ENCODE measurements at regions not wholly inside any gene's neighbourhood (a gene's known extent, or its start where the extent isn't known, plus 50 kb on each side); places are given as distances from the start of the nearest gene placed in this dataset.

DNA sequence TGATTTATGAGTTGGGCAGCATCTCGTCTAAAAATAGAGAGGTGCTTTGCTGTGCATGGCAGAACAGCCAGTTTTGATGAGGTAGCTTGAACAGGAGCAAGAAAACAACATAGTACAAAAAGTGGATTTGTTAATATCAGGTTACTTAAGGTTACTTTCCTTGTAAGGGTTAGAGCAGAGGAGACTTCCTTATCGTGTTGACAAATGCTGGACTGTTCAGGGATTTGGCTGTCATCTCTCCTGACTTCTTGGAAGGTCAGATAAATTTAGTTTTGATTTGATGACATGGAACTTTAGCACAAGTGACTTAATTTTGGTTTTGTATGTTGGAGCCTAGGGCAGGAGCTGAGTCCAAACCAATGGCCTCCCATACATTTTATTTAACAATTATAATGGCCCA lies 163.9 kb upstream of the ELAC2 start:
- Histone ChIP-seq H2AFZ (ENCODE audit: low read length) (no peak overlapping the region), H3K9ac (ENCODE audit: extremely low read depth, insufficient read length, low read length) (no peak overlapping the region), H2BK15ac (ENCODE audit: low read depth, low read length) (no peak overlapping the region), H3K23me2 (ENCODE audit: insufficient read length, low read depth, low read length, poor library complexity, severe bottlenecking) (no peaks in the 10 kb centered on the region), H3K79me1 (ENCODE audit: insufficient read depth, low read depth, low read length, poor library complexity, severe bottlenecking) (no peaks in the 10 kb centered on the region), H2BK120ac (ENCODE audit: low read depth, low read length, poor library complexity, severe bottlenecking) (no peak overlapping the region), H3K9me3 (ENCODE audit: control insufficient read depth, low read depth, low read length) (no peaks in the 10 kb centered on the region), H3K27ac (ENCODE audit: insufficient read length, low read depth, low read length) (no peak overlapping the region), H4K5ac (ENCODE audit: insufficient read length, low read depth, low read length) (no peak overlapping the region), H2BK5ac (ENCODE audit: insufficient read length, low read length) (no peak overlapping the region), H3T11ph (ENCODE audit: low read length) (no peak overlapping the region), H2BK20ac (ENCODE audit: low read depth, low read length, poor library complexity, severe bottlenecking) (no peak overlapping the region), H4K8ac (replicated peaks; ENCODE audit: insufficient read length, low read depth, low read length) (no peak overlapping the region), H3K79me2 (ENCODE audit: insufficient read depth, low read length) (no peaks in the 10 kb centered on the region), H4K20me1 (ENCODE audit: control insufficient read depth, insufficient read depth, insufficient read length) (no peaks in the 10 kb centered on the region), H3K23ac (ENCODE audit: insufficient read length, low read depth, low read length) (no peak overlapping the region), H3K14ac (ENCODE audit: insufficient read depth, low read length) (no peak overlapping the region), H3K4me1 (ENCODE audit: insufficient read depth, low read length) (no peaks in the 10 kb centered on the region), H3K4ac (ENCODE audit: low read depth, low read length) (no peak overlapping the region), H2BK12ac (ENCODE audit: insufficient read length, low read depth, low read length) (no peak overlapping the region), H3K4me2 (ENCODE audit: insufficient read depth, insufficient read length, low read length) (no peak overlapping the region), H4K91ac (ENCODE audit: insufficient read length, low read depth, low read length) (no peak overlapping the region), H3K27me3 (ENCODE audit: insufficient read depth, low read length) (no peaks in the 10 kb centered on the region), H2AK5ac (ENCODE audit: insufficient read length, low read length) (no peak overlapping the region), H3K56ac (ENCODE audit: insufficient read length, low read depth, low read length) (no peak overlapping the region), H3K18ac (ENCODE audit: insufficient read length, low read depth, low read length) (no peak overlapping the region)
- no peak overlapping the region for H3K4me3 Mint-ChIP-seq
- no peaks in the 10 kb centered on the region for H3K27me3 Mint-ChIP-seq (ENCODE audit: low read depth)
- peaks cover 0 to under 1% (median 0%) of the 10 kb centered on the region in 3 experiments; a peak in 1 of 7 replicates for H3K36me3 Mint-ChIP-seq (ENCODE audit: insufficient read depth in 1 of 3, low read depth in 3 of 3)
- peaks cover 1 to 5% of the 10 kb centered on the region in 2 experiments for H3K4me1 Mint-ChIP-seq
- DNase-seq, result no peak
- H3K9me3 Mint-ChIP-seq, result peaks cover 0 to 9% of the 10 kb centered on the region in 2 experiments; a peak in 2 of 5 replicates
- WGBS (ENCODE audit: extremely low coverage, insufficient read length, low lambda C conversion rate), result no CpG with 5 or more reads among the region's 2 CpGs
- no peak overlapping the region for H3K27ac Mint-ChIP-seq
- no peak for TF ChIP-seq CTCF (conservative IDR thresholded peaks at IDR 0.05)

Data from H9 (cell line).